Esophagus (tissue), 2 donors: ENCODE measurements at regions not wholly inside any gene's neighbourhood (a gene's known extent, or its start where the extent isn't known, plus 50 kb on each side); places are given as distances from the start of the nearest gene placed in this dataset.
"Not testable (repeated sequence)": the region's sequence is repeated elsewhere in the genome, so short reads cannot be mapped to it uniquely, and the experiment has no call there.

Source experiments
- H3K27ac ChIP-seq, 2 donors: one replicate each; pipeline ENCODE4 v1.5.1; 2013; ENCODE audit warnings: low read depth in 2 of 2, mild to moderate bottlenecking in 2 of 2, inconsistent platforms in 1 of 2, low read length in 1 of 2, moderate library complexity in 1 of 2
- H3K27me3 ChIP-seq, 2 donors: one replicate each; pipeline ENCODE4 v1.6.1; 2013; ENCODE audit warnings: low read length in 2 of 2, control low read depth in 1 of 2, mild to moderate bottlenecking in 1 of 2; ENCODE audit not compliant: insufficient read depth in 2 of 2, control insufficient read depth in 1 of 2
- H3K36me3 ChIP-seq, 2 donors: one replicate each; pipeline ENCODE4 v1.6.1; 2013; ENCODE audit warnings: low read length in 1 of 2; ENCODE audit not compliant: control insufficient read depth in 2 of 2, insufficient read depth in 2 of 2
- H3K4me1 ChIP-seq, 2 donors: one replicate each; pipeline ENCODE4 v1.6.1; 2013; ENCODE audit warnings: low read length in 1 of 2; ENCODE audit not compliant: control insufficient read depth in 2 of 2, insufficient read depth in 2 of 2
- H3K4me3 ChIP-seq, 2 donors: one replicate each; pipeline ENCODE4 v1.5.1; 2013; ENCODE audit warnings: low read length in 2 of 2, mild to moderate bottlenecking in 2 of 2, low read depth in 1 of 2, moderate library complexity in 1 of 2
- H3K9me3 ChIP-seq, 2 donors: one replicate each; pipeline ENCODE4 v1.6.1; 2013; ENCODE audit warnings: mild to moderate bottlenecking in 2 of 2, low read depth in 1 of 2, low read length in 1 of 2, moderate library complexity in 1 of 2; ENCODE audit not compliant: control insufficient read depth in 2 of 2, insufficient read depth in 1 of 2
- WGBS, 2 donors: extraction: QIAGEN DNeasy Blood & Tissue Kit; methylation state at CpG; one replicate each; pipeline ENCODE4 v1.1.7; 2013; 5-methylcytosine and 5-hydroxymethylcytosine counted together
- donor health status: healthy with polysubstance abuse.
- donor health status: Bipolar disorder and iron deficiency.

- Histone ChIP-seq H3K9me3 (no peaks in the 10 kb centered on the region), H3K27me3 (no peaks in the 10 kb centered on the region), H3K36me3 (no peaks in the 10 kb centered on the region), H3K4me1 (no peaks in the 10 kb centered on the region), H3K4me3 (no peak overlapping the region), H3K27ac (no peak overlapping the region)
- WGBS, 2 donors = 65 to 74% methylated on average over 1 of the region's 1 CpG
Observed at GRCh38 chr13:83702021-83702420, 180.3 kb downstream of the SLITRK1 start.

- no peaks in the 10 kb centered on the region for H3K27me3 ChIP-seq
- no peak overlapping the region for H3K4me3 ChIP-seq
- H3K27ac ChIP-seq = no peak overlapping the region
- WGBS, 2 donors = 85 to 86% methylated on average over 2 of the region's 2 CpGs
- no peaks in the 10 kb centered on the region for H3K36me3 ChIP-seq
- H3K9me3 ChIP-seq = no peaks in the 10 kb centered on the region
- H3K4me1 ChIP-seq = no peaks in the 10 kb centered on the region
Observed at GRCh38 chr13:83692800-83693199, 189.5 kb downstream of the SLITRK1 start.

GRCh38 chr13:83691966-83692365 is 190.3 kb downstream of the SLITRK1 start:
- no peaks in the 10 kb centered on the region for H3K27me3 ChIP-seq
- H3K4me3 ChIP-seq = no peak overlapping the region
- no peaks in the 10 kb centered on the region for H3K36me3 ChIP-seq
- whole genome bisulfite sequencing, 2 donors = 58 to 74% methylated on average over 1 of the region's 1 CpG
- H3K9me3 ChIP-seq = no peaks in the 10 kb centered on the region
- H3K4me1 ChIP-seq = no peaks in the 10 kb centered on the region
- no peak overlapping the region for H3K27ac ChIP-seq

- 63 to 71% methylated on average over 1 of the region's 1 CpG for WGBS, 2 donors
- H3K36me3 ChIP-seq = no peaks in the 10 kb centered on the region
- H3K9me3 ChIP-seq = no peaks in the 10 kb centered on the region
- no peak overlapping the region for H3K4me3 ChIP-seq
- no peaks in the 10 kb centered on the region for H3K4me1 ChIP-seq
- H3K27ac ChIP-seq = no peak overlapping the region
- H3K27me3 ChIP-seq = no peaks in the 10 kb centered on the region
Observed at GRCh38 chr13:83681547-83681946, 200.7 kb downstream of the SLITRK1 start.

GRCh38 chr13:83677985-83678384 is 204.3 kb downstream of the SLITRK1 start:
- no peaks in the 10 kb centered on the region for H3K4me1 ChIP-seq
- no peak overlapping the region for H3K4me3 ChIP-seq
- no peaks in the 10 kb centered on the region for H3K9me3 ChIP-seq
- H3K27ac ChIP-seq = no peak overlapping the region
- H3K27me3 ChIP-seq = no peaks in the 10 kb centered on the region
- no peaks in the 10 kb centered on the region for H3K36me3 ChIP-seq

- Histone ChIP-seq H3K27me3 (no peaks in the 10 kb centered on the region), H3K27ac (no peak overlapping the region), H3K9me3 (no peaks in the 10 kb centered on the region), H3K4me3 (no peak overlapping the region), H3K4me1 (no peaks in the 10 kb centered on the region), H3K36me3 (no peaks in the 10 kb centered on the region)
- 79 to 85% methylated on average over 2 of the region's 2 CpGs for WGBS, 2 donors
Observed at GRCh38 chr13:83672612-83673011, 209.7 kb downstream of the SLITRK1 start.

- no peaks in the 10 kb centered on the region for H3K36me3 ChIP-seq
- no peaks in the 10 kb centered on the region for H3K9me3 ChIP-seq
- H3K27me3 ChIP-seq = no peaks in the 10 kb centered on the region
- no peaks in the 10 kb centered on the region for H3K4me1 ChIP-seq
- no peak overlapping the region for H3K27ac ChIP-seq
- WGBS, 2 donors = 90 to 95% methylated on average over 2 of the region's 2 CpGs
- no peak overlapping the region for H3K4me3 ChIP-seq
Observed at GRCh38 chr13:83667606-83668005, 214.7 kb downstream of the SLITRK1 start.

- Histone ChIP-seq H3K4me1 (no peaks in the 10 kb centered on the region), H3K9me3 (no peaks in the 10 kb centered on the region)
- 28 to 31% methylated on average over 1 of the region's 1 CpG for WGBS, 2 donors
Observed at GRCh38 chr13:83666141-83666540, 216.1 kb downstream of the SLITRK1 start.

GRCh38 chr13:83657281-83657680 is 225.0 kb downstream of the SLITRK1 start:
- no peaks in the 10 kb centered on the region for H3K27me3 ChIP-seq
- 45 to 53% methylated on average over 2 of the region's 2 CpGs for WGBS, 2 donors
- H3K4me1 ChIP-seq = no peaks in the 10 kb centered on the region
- H3K4me3 ChIP-seq = no peak overlapping the region
- no peak overlapping the region for H3K27ac ChIP-seq
- no peaks in the 10 kb centered on the region for H3K9me3 ChIP-seq
- no peaks in the 10 kb centered on the region for H3K36me3 ChIP-seq

More at GRCh38 chr13:83666141-83666540, 216.1 kb downstream of the SLITRK1 start:
- Histone ChIP-seq H3K4me3 (no peak overlapping the region), H3K36me3 (no peaks in the 10 kb centered on the region), H3K27me3 (no peaks in the 10 kb centered on the region), H3K27ac (no peak overlapping the region)

GRCh38 chr13:83642617-83643016 is 239.7 kb downstream of the SLITRK1 start:
- not testable (repeated sequence) for H3K4me3 ChIP-seq, H3K27ac ChIP-seq
- 82 to 92% methylated on average over 3 of the region's 3 CpGs for WGBS, 2 donors

More at GRCh38 chr13:83642617-83643016, 239.7 kb downstream of the SLITRK1 start:
- not testable (repeated sequence) for H3K9me3 ChIP-seq, H3K27me3 ChIP-seq, H3K36me3 ChIP-seq, H3K4me1 ChIP-seq
